Astrocyte (in vitro differentiated cells and primary cell): ENCODE measurements at regions not wholly inside any gene's neighbourhood (a gene's known extent, or its start where the extent isn't known, plus 50 kb on each side); places are given as distances from the start of the nearest gene placed in this dataset.
A peak's percentile ranks its signal among the peaks of the same experiment; 100 is the strongest.

Source experiments
- DNase-seq: peaks from one replicate; pipeline ENCODE4 v3.0.0-alpha.2; 2010; ENCODE audit warnings: low read depth
- FAIRE-seq: peaks from 2 replicates; lab custom pipeline; 2011; peaks lifted over from hg19 to GRCh38; lab: Jason Lieb, UNC
- H2AFZ ChIP-seq: 2 replicates; pipeline ENCODE4 v1.6.0; 2012; ENCODE audit warnings: low read depth, low read length, inconsistent platforms
- H3K27ac ChIP-seq: 2 replicates; pipeline ENCODE4 v1.5.1; 2011; ENCODE audit warnings: low read depth, low read length, inconsistent platforms
- H3K27me3 ChIP-seq: 2 replicates; pipeline ENCODE4 v1.6.0; 2011; ENCODE audit warnings: low read length, inconsistent platforms; ENCODE audit not compliant: insufficient read depth
- H3K36me3 ChIP-seq: 2 replicates; pipeline ENCODE4 v1.5.1; 2011; ENCODE audit warnings: low read length, inconsistent platforms; ENCODE audit not compliant: insufficient read depth
- H3K4me1 ChIP-seq: 2 replicates; pipeline ENCODE4 v1.5.1; 2011; ENCODE audit warnings: low read length, inconsistent platforms; ENCODE audit not compliant: insufficient read depth
- H3K4me2 ChIP-seq: 2 replicates; pipeline ENCODE4 v1.6.0; 2012; ENCODE audit warnings: low read length, inconsistent platforms
- H3K4me3 ChIP-seq: 2 replicates; pipeline ENCODE4 v1.5.1; 2011; ENCODE audit warnings: low read depth, mild to moderate bottlenecking, low read length, inconsistent platforms; ENCODE audit not compliant: insufficient read depth
- H3K79me2 ChIP-seq: 2 replicates; pipeline ENCODE4 v1.6.0; 2012; ENCODE audit warnings: mild to moderate bottlenecking, low read length, inconsistent platforms; ENCODE audit not compliant: insufficient read depth
- H3K9ac ChIP-seq: 2 replicates; pipeline ENCODE4 v1.6.0; 2012; ENCODE audit warnings: mild to moderate bottlenecking, low read length, inconsistent platforms
- H3K9me3 ChIP-seq: 2 replicates; pipeline ENCODE4 v1.5.1; 2012; ENCODE audit warnings: low read depth, mild to moderate bottlenecking, low read length, inconsistent platforms; ENCODE audit not compliant: insufficient read depth
- H4K20me1 ChIP-seq: 2 replicates; pipeline ENCODE4 v1.6.0; 2012; ENCODE audit warnings: low read length, inconsistent platforms; ENCODE audit not compliant: insufficient read depth
- H3K27ac Mint-ChIP-seq: one replicate; pipeline ENCODE4 v1.8.0; 2021; ENCODE audit warnings: mild to moderate bottlenecking, mixed read lengths; ENCODE audit not compliant: unreplicated experiment
- H3K27me3 Mint-ChIP-seq: one replicate; pipeline ENCODE4 v1.8.0; 2021; ENCODE audit warnings: low read depth, mixed read lengths; ENCODE audit not compliant: unreplicated experiment
- H3K36me3 Mint-ChIP-seq: one replicate; pipeline ENCODE4 v1.8.0; 2021; ENCODE audit warnings: low read depth, mixed read lengths; ENCODE audit not compliant: unreplicated experiment
- H3K4me1 Mint-ChIP-seq: one replicate; pipeline ENCODE4 v1.8.0; 2021; ENCODE audit warnings: low read depth, mixed read lengths; ENCODE audit not compliant: unreplicated experiment
- H3K4me3 Mint-ChIP-seq: one replicate; pipeline ENCODE4 v1.8.0; 2021; ENCODE audit warnings: mild to moderate bottlenecking, moderate library complexity, mixed read lengths; ENCODE audit not compliant: unreplicated experiment
- H3K9me3 Mint-ChIP-seq: one replicate; pipeline ENCODE4 v1.8.0; 2021; ENCODE audit warnings: mild to moderate bottlenecking, mixed read lengths; ENCODE audit not compliant: unreplicated experiment
- EZH2 ChIP-seq: IDR thresholded peaks from 2 replicates; pipeline ENCODE4 v1.6.1; 2012; ENCODE audit warnings: mild to moderate bottlenecking, low read length, inconsistent platforms; ENCODE audit not compliant: insufficient read depth
- TF ChIP-seq, protein P1 (sequence below): IDR thresholded peaks from 2 replicates; pipeline ENCODE4 v1.5.1; 2011; ENCODE audit warnings: low read depth, mild to moderate bottlenecking, inconsistent platforms, low read length, moderate library complexity; ENCODE audit not compliant: insufficient read depth

DNA sequence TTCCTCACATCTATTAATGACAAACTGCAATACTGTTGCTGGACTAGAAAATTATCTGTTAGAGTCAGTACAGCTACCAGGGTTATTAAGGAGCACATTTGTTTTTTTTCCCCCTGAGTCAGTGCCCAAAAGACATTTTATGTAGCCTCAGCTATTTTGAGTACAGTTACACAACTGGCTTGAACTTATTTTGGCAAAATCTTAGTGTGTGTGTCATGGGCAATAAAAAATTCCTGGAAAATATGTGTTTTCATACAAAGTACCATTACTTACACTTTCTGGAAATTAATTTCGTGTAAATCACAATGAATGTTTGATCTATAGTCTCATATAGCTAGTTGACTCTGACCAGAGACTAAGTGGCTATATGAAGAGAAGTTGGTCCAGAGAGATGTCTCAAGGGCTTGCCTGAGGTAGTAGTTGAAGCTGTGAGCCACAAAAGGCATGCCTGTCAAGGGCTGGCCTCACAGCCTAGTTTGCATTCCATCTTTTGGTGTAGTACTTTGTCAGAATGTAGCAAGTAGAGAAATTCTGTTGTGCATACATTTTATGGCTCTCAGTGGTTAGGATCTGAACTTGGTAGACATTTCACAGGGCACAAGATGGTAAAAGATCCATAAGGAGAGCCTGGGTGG lies 283.4 kb downstream of the MTX2 start:
- H3K9me3 Mint-ChIP-seq: no peaks in the 10 kb centered on the region
- H3K27me3 Mint-ChIP-seq: peaks cover 20% of the 10 kb centered on the region
- H3K27ac ChIP-seq: no peak overlapping the region
- no peak overlapping the region for H3K9ac ChIP-seq
- no peak overlapping the region for H3K4me3 ChIP-seq
- peaks cover 11% of the 10 kb centered on the region for H3K27me3 ChIP-seq
- H3K4me1 ChIP-seq: peaks cover 23% of the 10 kb centered on the region
- H2AFZ ChIP-seq: no peak overlapping the region
- H4K20me1 ChIP-seq: no peaks in the 10 kb centered on the region
- H3K36me3 Mint-ChIP-seq: no peaks in the 10 kb centered on the region
- H3K4me1 Mint-ChIP-seq: peaks cover 4% of the 10 kb centered on the region
- TF ChIP-seq, protein P1, sequence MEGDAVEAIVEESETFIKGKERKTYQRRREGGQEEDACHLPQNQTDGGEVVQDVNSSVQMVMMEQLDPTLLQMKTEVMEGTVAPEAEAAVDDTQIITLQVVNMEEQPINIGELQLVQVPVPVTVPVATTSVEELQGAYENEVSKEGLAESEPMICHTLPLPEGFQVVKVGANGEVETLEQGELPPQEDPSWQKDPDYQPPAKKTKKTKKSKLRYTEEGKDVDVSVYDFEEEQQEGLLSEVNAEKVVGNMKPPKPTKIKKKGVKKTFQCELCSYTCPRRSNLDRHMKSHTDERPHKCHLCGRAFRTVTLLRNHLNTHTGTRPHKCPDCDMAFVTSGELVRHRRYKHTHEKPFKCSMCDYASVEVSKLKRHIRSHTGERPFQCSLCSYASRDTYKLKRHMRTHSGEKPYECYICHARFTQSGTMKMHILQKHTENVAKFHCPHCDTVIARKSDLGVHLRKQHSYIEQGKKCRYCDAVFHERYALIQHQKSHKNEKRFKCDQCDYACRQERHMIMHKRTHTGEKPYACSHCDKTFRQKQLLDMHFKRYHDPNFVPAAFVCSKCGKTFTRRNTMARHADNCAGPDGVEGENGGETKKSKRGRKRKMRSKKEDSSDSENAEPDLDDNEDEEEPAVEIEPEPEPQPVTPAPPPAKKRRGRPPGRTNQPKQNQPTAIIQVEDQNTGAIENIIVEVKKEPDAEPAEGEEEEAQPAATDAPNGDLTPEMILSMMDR: no peak
- no peak for TF ChIP-seq EZH2
- peak overlapping the region; percentile 7 for H3K4me2 ChIP-seq
- peak; percentile 80 for FAIRE-seq
- H3K4me3 Mint-ChIP-seq: no peak overlapping the region
- no peaks in the 10 kb centered on the region for H3K79me2 ChIP-seq
- DNase-seq: peak; percentile 86
- no peaks in the 10 kb centered on the region for H3K36me3 ChIP-seq
- H3K9me3 ChIP-seq: no peaks in the 10 kb centered on the region
- no peak overlapping the region for H3K27ac Mint-ChIP-seq

DNA sequence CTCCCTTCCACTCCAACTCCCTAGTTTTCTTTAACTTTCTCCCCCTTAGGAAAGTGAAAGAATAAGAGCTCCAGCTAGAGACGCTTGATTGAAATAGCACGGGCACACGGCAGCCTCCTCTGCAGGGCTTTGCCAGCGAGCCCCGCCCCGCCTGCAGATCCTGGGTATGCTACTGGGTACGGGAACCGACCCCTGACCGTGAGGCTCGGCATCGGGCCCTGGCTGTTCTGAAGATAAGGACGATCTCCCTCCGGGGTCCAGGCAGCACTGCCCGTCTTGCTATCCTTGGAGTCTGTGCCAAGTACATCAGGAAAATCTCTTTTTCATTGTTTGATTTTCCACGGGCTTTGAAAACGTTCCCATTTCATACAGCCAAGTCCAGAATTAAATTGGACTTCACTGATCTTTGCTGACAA lies 284.5 kb downstream of the MTX2 start:
- H3K36me3 ChIP-seq: no peaks in the 10 kb centered on the region
- H4K20me1 ChIP-seq: no peaks in the 10 kb centered on the region
- no peak overlapping the region for H3K27ac Mint-ChIP-seq
- DNase-seq (no peak), FAIRE-seq (no peak)
- H3K9me3 Mint-ChIP-seq: no peaks in the 10 kb centered on the region
- peaks cover 15% of the 10 kb centered on the region for H3K27me3 ChIP-seq
- H3K4me1 ChIP-seq: peaks cover 23% of the 10 kb centered on the region
- peak overlapping the region; percentile 35 for H3K27ac ChIP-seq
- no peak overlapping the region for H3K4me3 Mint-ChIP-seq
- no peaks in the 10 kb centered on the region for H3K36me3 Mint-ChIP-seq
- H3K4me3 ChIP-seq: peak overlapping the region; percentile 58
- H3K27me3 Mint-ChIP-seq: peaks cover 18% of the 10 kb centered on the region
- H2AFZ ChIP-seq: peak overlapping the region; percentile 80
- peaks cover 4% of the 10 kb centered on the region for H3K4me1 Mint-ChIP-seq
- H3K9me3 ChIP-seq: no peaks in the 10 kb centered on the region
- H3K4me2 ChIP-seq: peak overlapping the region; percentile 88
- peak overlapping the region; percentile 68 for H3K9ac ChIP-seq
- H3K79me2 ChIP-seq: no peaks in the 10 kb centered on the region
- TF ChIP-seq, protein P1: no peak
- TF ChIP-seq EZH2: no peak
